ENCODE measurements at regions not wholly inside any gene's neighbourhood (a gene's known extent, or its start where the extent isn't known, plus 50 kb on each side); places are given as distances from the start of the nearest gene placed in this dataset.

GRCh38 chr7:94252124-94252523 is 142.6 kb upstream of the COL1A2 start:
- H3K9me3 Mint-ChIP-seq, result no peaks in the 10 kb centered on the region
- H3K4me1 ChIP-seq (ENCODE audit: control insufficient read depth, insufficient read depth, low read length), result no peaks in the 10 kb centered on the region
- intact Hi-C loops (cut with micrococcal nuclease), result no loop called here
- H3K36me3 ChIP-seq (ENCODE audit: control insufficient read depth, insufficient read depth, low read length), result no peaks in the 10 kb centered on the region
- no peaks in the 10 kb centered on the region for H3K36me3 Mint-ChIP-seq
- H3K27ac Mint-ChIP-seq, result no peak overlapping the region
- H3K27me3 Mint-ChIP-seq (ENCODE audit: low read depth in 2 of 2), result no peaks in the 10 kb centered on the region
- H3K4me3 ChIP-seq (ENCODE audit: low read length), result no peak overlapping the region
- no peaks in the 10 kb centered on the region for H3K4me1 Mint-ChIP-seq
- WGBS (ENCODE audit: insufficient coverage), result 71% methylated on average over 1 of the region's 1 CpG
- no peak overlapping the region for H3K4me3 Mint-ChIP-seq
- TF ChIP-seq, protein P1, sequence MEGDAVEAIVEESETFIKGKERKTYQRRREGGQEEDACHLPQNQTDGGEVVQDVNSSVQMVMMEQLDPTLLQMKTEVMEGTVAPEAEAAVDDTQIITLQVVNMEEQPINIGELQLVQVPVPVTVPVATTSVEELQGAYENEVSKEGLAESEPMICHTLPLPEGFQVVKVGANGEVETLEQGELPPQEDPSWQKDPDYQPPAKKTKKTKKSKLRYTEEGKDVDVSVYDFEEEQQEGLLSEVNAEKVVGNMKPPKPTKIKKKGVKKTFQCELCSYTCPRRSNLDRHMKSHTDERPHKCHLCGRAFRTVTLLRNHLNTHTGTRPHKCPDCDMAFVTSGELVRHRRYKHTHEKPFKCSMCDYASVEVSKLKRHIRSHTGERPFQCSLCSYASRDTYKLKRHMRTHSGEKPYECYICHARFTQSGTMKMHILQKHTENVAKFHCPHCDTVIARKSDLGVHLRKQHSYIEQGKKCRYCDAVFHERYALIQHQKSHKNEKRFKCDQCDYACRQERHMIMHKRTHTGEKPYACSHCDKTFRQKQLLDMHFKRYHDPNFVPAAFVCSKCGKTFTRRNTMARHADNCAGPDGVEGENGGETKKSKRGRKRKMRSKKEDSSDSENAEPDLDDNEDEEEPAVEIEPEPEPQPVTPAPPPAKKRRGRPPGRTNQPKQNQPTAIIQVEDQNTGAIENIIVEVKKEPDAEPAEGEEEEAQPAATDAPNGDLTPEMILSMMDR (IDR thresholded peaks at IDR 0.05), result no peak
- H3K27me3 ChIP-seq (ENCODE audit: control insufficient read depth, insufficient read depth, low read length), result no peaks in the 10 kb centered on the region
- H3K27ac ChIP-seq (ENCODE audit: low read length), result no peak overlapping the region
- ATAC-seq (no peak), DNase-seq (no peak)
- no peaks in the 10 kb centered on the region for H3K9me3 ChIP-seq (ENCODE audit: control insufficient read depth, insufficient read depth, low read length)

- no peak overlapping the region for H3K4me3 ChIP-seq (ENCODE audit: low read length)
Observed at GRCh38 chr7:94252971-94253370, 141.7 kb upstream of the COL1A2 start.

DNA sequence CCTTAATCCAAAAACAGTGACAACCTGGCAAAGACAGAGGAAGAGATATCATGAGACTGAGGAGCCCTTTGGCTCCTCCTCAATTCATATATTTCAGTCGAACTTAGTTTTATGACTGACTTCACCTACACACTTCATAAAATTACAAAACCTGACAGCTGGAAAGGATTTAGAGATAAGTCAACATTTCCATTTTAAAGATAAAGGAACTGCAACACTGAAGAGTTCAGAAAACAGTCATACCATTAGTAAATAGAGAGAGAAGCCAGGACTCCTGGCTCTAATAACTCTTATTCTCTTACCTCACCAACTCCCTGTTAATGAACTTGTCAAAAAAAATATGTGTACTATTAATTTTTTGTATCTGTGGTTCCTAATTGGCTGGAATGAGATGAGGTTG is 141.0 kb upstream of the COL1A2 start:
- ATAC-seq (no peak), DNase-seq (no peak)
- Mint-ChIP-seq H3K27ac (no peak overlapping the region), H3K27me3 (ENCODE audit: low read depth in 2 of 2) (no peaks in the 10 kb centered on the region), H3K36me3 (no peaks in the 10 kb centered on the region), H3K4me3 (no peak overlapping the region), H3K9me3 (no peaks in the 10 kb centered on the region), H3K4me1 (no peaks in the 10 kb centered on the region)
- H3K27ac ChIP-seq (ENCODE audit: low read length), result no peak overlapping the region
- no peaks in the 10 kb centered on the region for H3K27me3 ChIP-seq (ENCODE audit: control insufficient read depth, insufficient read depth, low read length)
- 43% methylated on average over 1 of the region's 1 CpG for WGBS (ENCODE audit: insufficient coverage)
- H3K4me3 ChIP-seq (ENCODE audit: low read length), result no peak overlapping the region
- TF ChIP-seq, protein P1 (IDR thresholded peaks at IDR 0.05), result no peak
- intact Hi-C loops (cut with micrococcal nuclease), result no loop called here
- no peaks in the 10 kb centered on the region for H3K4me1 ChIP-seq (ENCODE audit: control insufficient read depth, insufficient read depth, low read length)
- H3K36me3 ChIP-seq (ENCODE audit: control insufficient read depth, insufficient read depth, low read length), result no peaks in the 10 kb centered on the region
- no peaks in the 10 kb centered on the region for H3K9me3 ChIP-seq (ENCODE audit: control insufficient read depth, insufficient read depth, low read length)

More at GRCh38 chr7:94252971-94253370, 141.7 kb upstream of the COL1A2 start:
- ATAC-seq (no peak), DNase-seq (no peak)
- no peak overlapping the region for H3K4me3 Mint-ChIP-seq
- H3K27me3 Mint-ChIP-seq (ENCODE audit: low read depth in 2 of 2), result no peaks in the 10 kb centered on the region
- no peaks in the 10 kb centered on the region for H3K36me3 Mint-ChIP-seq
- intact Hi-C loops (cut with micrococcal nuclease), result no loop called here
- H3K9me3 ChIP-seq (ENCODE audit: control insufficient read depth, insufficient read depth, low read length), result no peaks in the 10 kb centered on the region
- no peaks in the 10 kb centered on the region for H3K9me3 Mint-ChIP-seq
- H3K36me3 ChIP-seq (ENCODE audit: control insufficient read depth, insufficient read depth, low read length), result no peaks in the 10 kb centered on the region
- no peak overlapping the region for H3K27ac ChIP-seq (ENCODE audit: low read length)
- no peaks in the 10 kb centered on the region for H3K4me1 ChIP-seq (ENCODE audit: control insufficient read depth, insufficient read depth, low read length)
- H3K27me3 ChIP-seq (ENCODE audit: control insufficient read depth, insufficient read depth, low read length), result no peaks in the 10 kb centered on the region
- TF ChIP-seq, protein P1 (IDR thresholded peaks at IDR 0.05), result no peak
- H3K4me1 Mint-ChIP-seq, result no peaks in the 10 kb centered on the region
- no peak overlapping the region for H3K27ac Mint-ChIP-seq

GRCh38 chr7:94258418-94259300 is 136.0 kb upstream of the COL1A2 start:
- Mint-ChIP-seq H3K27ac (no peak overlapping the region), H3K4me1 (no peaks in the 10 kb centered on the region), H3K4me3 (no peak overlapping the region), H3K36me3 (peaks cover 8% of the 10 kb centered on the region), H3K9me3 (no peaks in the 10 kb centered on the region), H3K27me3 (ENCODE audit: low read depth in 2 of 2) (peaks cover 3 to 7% of the 10 kb centered on the region in 2 donors)
- Histone ChIP-seq H3K27me3 (ENCODE audit: control insufficient read depth, insufficient read depth, low read length) (no peaks in the 10 kb centered on the region), H3K36me3 (ENCODE audit: control insufficient read depth, insufficient read depth, low read length) (no peaks in the 10 kb centered on the region), H3K4me1 (ENCODE audit: control insufficient read depth, insufficient read depth, low read length) (no peaks in the 10 kb centered on the region), H3K27ac (ENCODE audit: low read length) (no peak overlapping the region), H3K9me3 (ENCODE audit: control insufficient read depth, insufficient read depth, low read length) (no peaks in the 10 kb centered on the region), H3K4me3 (ENCODE audit: low read length) (no peak overlapping the region)
- TF ChIP-seq, protein P1 (IDR thresholded peaks at IDR 0.05), result no peak
- intact Hi-C loops (cut with micrococcal nuclease), result no loop called here
- WGBS (ENCODE audit: insufficient coverage), result 91% methylated on average over 11 of the region's 11 CpGs
- ATAC-seq (no peak), DNase-seq (no peak)

Measured in natural killer cell (primary cell).